WTC11 (cell line): ENCODE measurements at regions not wholly inside any gene's neighbourhood (a gene's known extent, or its start where the extent isn't known, plus 50 kb on each side); places are given as distances from the start of the nearest gene placed in this dataset.

Source experiments
- ATAC-seq: fragments of 200-7000 bp; cut with Tn5 transposase; 2 replicates; pipeline ENCODE4 v1.10.0; 2021; ENCODE audit warnings: mild to moderate bottlenecking, moderate library complexity
- CTCF ChIA-PET: fragments of 300-600 bp; sonication (Branson Sonifier 250); formaldehyde crosslinking; loops from one replicate; lab custom pipeline; 2021; ENCODE audit warnings: antibody characterized with exemption; lab: Charles Lee
- POLR2A ChIA-PET: fragments of 350-600 bp; sonication (Branson Sonifier 250); formaldehyde crosslinking; loops from one replicate; lab custom pipeline; 2021; ENCODE audit warnings: antibody characterized with exemption; lab: Charles Lee
- DNase-seq: peaks from one replicate; pipeline ENCODE4 v3.0.0; 2021; ENCODE audit warnings: low spot score
- H3K27ac Mint-ChIP-seq: 2 replicates; pipeline ENCODE4 v1.8.0; 2021; ENCODE audit warnings: mixed read lengths
- H3K27me3 Mint-ChIP-seq: 2 replicates; pipeline ENCODE4 v1.8.0; 2021; ENCODE audit warnings: low read depth, mild to moderate bottlenecking, moderate library complexity, mixed read lengths
- H3K36me3 Mint-ChIP-seq: 2 replicates; pipeline ENCODE4 v1.8.0; 2021; ENCODE audit warnings: mixed read lengths
- H3K4me1 Mint-ChIP-seq: 2 replicates; pipeline ENCODE4 v1.8.0; 2022; ENCODE audit warnings: mixed read lengths
- H3K4me3 Mint-ChIP-seq: 2 replicates; pipeline ENCODE4 v1.8.0; 2021; ENCODE audit warnings: mild to moderate bottlenecking, moderate library complexity, mixed read lengths
- H3K9me3 Mint-ChIP-seq: 2 replicates; pipeline ENCODE4 v1.8.0; 2021; ENCODE audit warnings: mixed read lengths
- ATF1 ChIP-seq: sonication (generic); formaldehyde crosslinking; IDR thresholded peaks from 2 replicates; pipeline ENCODE4 v1.8.1; 2023; ENCODE audit warnings: mild to moderate bottlenecking, moderate library complexity, missing genetic modification reagents
- ELF4 ChIP-seq: sonication (generic); formaldehyde crosslinking; IDR thresholded peaks from 2 replicates; pipeline ENCODE4 v1.8.1; 2022; ENCODE audit warnings: low read depth, mild to moderate bottlenecking, moderate library complexity, missing genetic modification reagents
- EMX1 ChIP-seq: fragments of 250-450 bp; sonication (Bioruptor Pico); IDR thresholded peaks from 2 replicates; pipeline ENCODE4 v1.8.0; 2021; ENCODE audit warnings: mild to moderate bottlenecking
- FOXP1 ChIP-seq: sonication (generic); formaldehyde crosslinking; IDR thresholded peaks from 2 replicates; pipeline ENCODE4 v1.8.0; 2022; ENCODE audit warnings: missing genetic modification reagents, mild to moderate bottlenecking, moderate library complexity, borderline replicate concordance
- GRHL2 ChIP-seq: fragments of 250-450 bp; sonication (Bioruptor Pico); IDR thresholded peaks from 2 replicates; pipeline ENCODE4 v1.8.0; 2022; ENCODE audit warnings: mild to moderate bottlenecking, moderate library complexity; ENCODE audit not compliant: insufficient replicate concordance, severe bottlenecking
- GTF2I ChIP-seq: fragments of 250-450 bp; sonication (Bioruptor Pico); conservative IDR thresholded peaks from 2 replicates; pipeline ENCODE4 v1.4.0; 2021; ENCODE audit warnings: mild to moderate bottlenecking
- HMGA2 ChIP-seq: fragments of 250-450 bp; sonication (Bioruptor Pico); IDR thresholded peaks from 2 replicates; pipeline ENCODE4 v1.4.0; 2021; ENCODE audit warnings: mild to moderate bottlenecking, moderate library complexity
- NR3C1 ChIP-seq: sonication (generic); formaldehyde crosslinking; conservative IDR thresholded peaks from 2 replicates; pipeline ENCODE4 v1.8.1; 2023; ENCODE audit warnings: low read depth, mild to moderate bottlenecking, missing genetic modification reagents
- RORB ChIP-seq: fragments of 250-450 bp; sonication (Bioruptor Pico); IDR thresholded peaks from 2 replicates; pipeline ENCODE4 v1.9.0; 2021; ENCODE audit warnings: mild to moderate bottlenecking
- SOX15 ChIP-seq: fragments of 250-450 bp; sonication (Bioruptor Pico); IDR thresholded peaks from 2 replicates; pipeline ENCODE4 v1.9.0; 2021; ENCODE audit warnings: mild to moderate bottlenecking
- TCF7 ChIP-seq: sonication (generic); formaldehyde crosslinking; IDR thresholded peaks from 2 replicates; pipeline ENCODE4 v1.8.0; 2022; ENCODE audit warnings: mild to moderate bottlenecking, low read depth, missing genetic modification reagents, moderate library complexity
- ZNF121 ChIP-seq: sonication (generic); formaldehyde crosslinking; IDR thresholded peaks from 2 replicates; pipeline ENCODE4 v1.8.0; 2023; ENCODE audit warnings: missing genetic modification reagents
- ZNF423 ChIP-seq: fragments of 250-450 bp; sonication (Bioruptor Pico); IDR thresholded peaks from 2 replicates; pipeline ENCODE4 v2.1.2; 2022; ENCODE audit warnings: mild to moderate bottlenecking, moderate library complexity
- TF ChIP-seq, protein P1 (sequence below): fragments of 250-450 bp; sonication (Bioruptor Pico); IDR thresholded peaks from 2 replicates; pipeline ENCODE4 v2.1.2; 2022; ENCODE audit warnings: mild to moderate bottlenecking, moderate library complexity
- TF ChIP-seq, protein P2 (sequence below): fragments of 250-450 bp; sonication (Bioruptor Pico); IDR thresholded peaks from 2 replicates; pipeline ENCODE4 v1.9.0; 2021; ENCODE audit warnings: mild to moderate bottlenecking
- TF ChIP-seq, protein P3 (sequence below): sonication (generic); formaldehyde crosslinking; IDR thresholded peaks from 2 replicates; pipeline ENCODE4 v1.8.1; 2023; ENCODE audit warnings: mild to moderate bottlenecking, missing genetic modification reagents, moderate library complexity
- TF ChIP-seq, protein P4 (sequence below): sonication (generic); formaldehyde crosslinking; IDR thresholded peaks from 2 replicates; pipeline ENCODE4 v1.8.1; 2022; ENCODE audit warnings: low read depth, missing genetic modification reagents, borderline replicate concordance
- TF ChIP-seq, protein P5 (sequence below): sonication (generic); formaldehyde crosslinking; IDR thresholded peaks from 2 replicates; pipeline ENCODE4 v1.8.1; 2023; ENCODE audit warnings: mild to moderate bottlenecking, missing genetic modification reagents, borderline replicate concordance
- TF ChIP-seq, protein P6 (sequence below): sonication (generic); formaldehyde crosslinking; IDR thresholded peaks from 2 replicates; pipeline ENCODE4 v1.8.1; 2023; ENCODE audit warnings: mild to moderate bottlenecking, missing genetic modification reagents, moderate library complexity

DNA sequence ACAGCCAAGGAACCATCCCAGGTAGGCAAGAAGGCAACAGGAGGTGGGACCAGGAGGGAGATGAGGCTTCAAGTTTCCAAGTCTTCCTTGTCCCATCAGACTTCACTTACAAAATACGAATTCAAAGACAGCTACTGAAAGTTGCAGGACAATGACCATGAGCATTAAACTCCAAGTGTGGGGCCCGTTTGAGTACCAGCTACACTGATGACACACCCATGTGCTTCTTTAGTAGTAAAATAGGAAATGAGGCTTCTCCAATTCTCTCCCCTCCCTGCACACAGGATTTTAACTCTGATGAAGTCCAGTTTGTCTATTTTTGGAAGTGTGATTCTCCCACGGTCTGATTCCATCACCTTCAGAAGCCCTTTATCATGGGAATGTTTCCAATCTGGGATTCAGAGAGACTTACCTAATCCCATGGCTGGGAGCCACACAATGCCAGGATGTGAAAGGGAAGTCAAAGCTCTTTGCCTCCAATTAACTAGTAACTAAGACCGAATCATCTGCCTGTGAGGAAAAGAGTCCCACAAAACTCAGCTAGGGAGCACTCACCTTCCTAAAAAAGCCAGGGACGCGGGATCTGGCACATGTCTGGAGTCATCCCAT, 222.8 kb upstream of the MSX2 start:
- CTCF ChIA-PET, result no interaction called here
- Mint-ChIP-seq H3K27ac (no peak overlapping the region), H3K4me3 (no peak overlapping the region), H3K36me3 (peaks cover 28% of the 10 kb centered on the region), H3K4me1 (no peaks in the 10 kb centered on the region), H3K27me3 (peaks cover 6% of the 10 kb centered on the region), H3K9me3 (peaks cover 56% of the 10 kb centered on the region)
- POLR2A ChIA-PET, result no interaction called here
- ATAC-seq, result no peak
- no peak for DNase-seq
- TF ChIP-seq TCF7 (CRISPR knock-in tag) (no peak), FOXP1 (CRISPR knock-in tag) (no peak), NR3C1 (CRISPR knock-in tag) (no peak), RORB (CRISPR knock-in tag) (no peak), ELF4 (no peak), SOX15 (CRISPR knock-in tag) (no peak), ZNF423 (CRISPR knock-in tag) (no peak), GTF2I (no peak), ZNF121 (CRISPR knock-in tag) (no peak), ATF1 (no peak)
- TF ChIP-seq, protein P1, sequence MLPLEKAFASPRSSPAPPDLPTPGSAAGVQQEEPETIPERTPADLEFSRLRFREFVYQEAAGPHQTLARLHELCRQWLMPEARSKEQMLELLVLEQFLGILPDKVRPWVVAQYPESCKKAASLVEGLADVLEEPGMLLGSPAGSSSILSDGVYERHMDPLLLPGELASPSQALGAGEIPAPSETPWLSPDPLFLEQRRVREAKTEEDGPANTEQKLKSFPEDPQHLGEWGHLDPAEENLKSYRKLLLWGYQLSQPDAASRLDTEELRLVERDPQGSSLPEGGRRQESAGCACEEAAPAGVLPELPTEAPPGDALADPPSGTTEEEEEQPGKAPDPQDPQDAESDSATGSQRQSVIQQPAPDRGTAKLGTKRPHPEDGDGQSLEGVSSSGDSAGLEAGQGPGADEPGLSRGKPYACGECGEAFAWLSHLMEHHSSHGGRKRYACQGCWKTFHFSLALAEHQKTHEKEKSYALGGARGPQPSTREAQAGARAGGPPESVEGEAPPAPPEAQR (CRISPR knock-in tag), result no peak
- TF ChIP-seq, protein P2, sequence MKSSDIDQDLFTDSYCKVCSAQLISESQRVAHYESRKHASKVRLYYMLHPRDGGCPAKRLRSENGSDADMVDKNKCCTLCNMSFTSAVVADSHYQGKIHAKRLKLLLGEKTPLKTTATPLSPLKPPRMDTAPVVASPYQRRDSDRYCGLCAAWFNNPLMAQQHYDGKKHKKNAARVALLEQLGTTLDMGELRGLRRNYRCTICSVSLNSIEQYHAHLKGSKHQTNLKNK, result no peak
- TF ChIP-seq, protein P3, sequence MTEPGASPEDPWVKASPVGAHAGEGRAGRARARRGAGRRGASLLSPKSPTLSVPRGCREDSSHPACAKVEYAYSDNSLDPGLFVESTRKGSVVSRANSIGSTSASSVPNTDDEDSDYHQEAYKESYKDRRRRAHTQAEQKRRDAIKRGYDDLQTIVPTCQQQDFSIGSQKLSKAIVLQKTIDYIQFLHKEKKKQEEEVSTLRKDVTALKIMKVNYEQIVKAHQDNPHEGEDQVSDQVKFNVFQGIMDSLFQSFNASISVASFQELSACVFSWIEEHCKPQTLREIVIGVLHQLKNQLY (CRISPR knock-in tag), result no peak

DNA sequence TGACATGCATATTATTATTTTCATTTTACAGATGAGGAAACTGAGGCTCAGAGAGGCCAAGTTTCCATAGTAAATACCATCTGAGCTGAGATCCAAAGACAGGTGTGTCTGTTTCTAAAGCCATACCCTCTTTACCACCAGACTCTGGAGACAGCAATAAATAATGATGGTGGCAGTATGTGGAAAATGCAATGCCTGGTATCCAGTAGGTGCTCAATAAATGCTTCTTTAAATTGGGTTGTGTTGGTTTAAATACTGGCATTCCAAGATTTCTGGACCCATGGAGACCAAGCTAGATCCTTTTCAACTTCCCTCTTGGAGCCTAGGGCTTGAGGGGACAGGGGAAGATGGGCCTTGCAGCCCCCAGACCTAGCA, 221.3 kb upstream of the MSX2 start:
- CTCF ChIA-PET, result interaction anchor here (1.1 kb wide), 1 partner anchor 39 kb away, joined by 3 read pairs; no protein-coding TSS in a partner anchor
- POLR2A ChIA-PET, result no interaction called here

More for the DNA sequence above, 221.3 kb upstream of the MSX2 start:
- ATAC-seq (no peak), DNase-seq (no peak)
- H3K4me1 Mint-ChIP-seq, result no peaks in the 10 kb centered on the region
- no peak overlapping the region for H3K27ac Mint-ChIP-seq
- H3K9me3 Mint-ChIP-seq, result peaks cover 44% of the 10 kb centered on the region
- no peak overlapping the region for H3K4me3 Mint-ChIP-seq
- TF ChIP-seq GRHL2, result no peak
- no peak for TF ChIP-seq HMGA2 (CRISPR knock-in tag)
- TF ChIP-seq ATF1, result no peak
- TF ChIP-seq, protein P4, sequence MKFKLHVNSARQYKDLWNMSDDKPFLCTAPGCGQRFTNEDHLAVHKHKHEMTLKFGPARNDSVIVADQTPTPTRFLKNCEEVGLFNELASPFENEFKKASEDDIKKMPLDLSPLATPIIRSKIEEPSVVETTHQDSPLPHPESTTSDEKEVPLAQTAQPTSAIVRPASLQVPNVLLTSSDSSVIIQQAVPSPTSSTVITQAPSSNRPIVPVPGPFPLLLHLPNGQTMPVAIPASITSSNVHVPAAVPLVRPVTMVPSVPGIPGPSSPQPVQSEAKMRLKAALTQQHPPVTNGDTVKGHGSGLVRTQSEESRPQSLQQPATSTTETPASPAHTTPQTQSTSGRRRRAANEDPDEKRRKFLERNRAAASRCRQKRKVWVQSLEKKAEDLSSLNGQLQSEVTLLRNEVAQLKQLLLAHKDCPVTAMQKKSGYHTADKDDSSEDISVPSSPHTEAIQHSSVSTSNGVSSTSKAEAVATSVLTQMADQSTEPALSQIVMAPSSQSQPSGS (CRISPR knock-in tag), result no peak
- TF ChIP-seq, protein P3 (CRISPR knock-in tag), result no peak
- TF ChIP-seq, protein P5, sequence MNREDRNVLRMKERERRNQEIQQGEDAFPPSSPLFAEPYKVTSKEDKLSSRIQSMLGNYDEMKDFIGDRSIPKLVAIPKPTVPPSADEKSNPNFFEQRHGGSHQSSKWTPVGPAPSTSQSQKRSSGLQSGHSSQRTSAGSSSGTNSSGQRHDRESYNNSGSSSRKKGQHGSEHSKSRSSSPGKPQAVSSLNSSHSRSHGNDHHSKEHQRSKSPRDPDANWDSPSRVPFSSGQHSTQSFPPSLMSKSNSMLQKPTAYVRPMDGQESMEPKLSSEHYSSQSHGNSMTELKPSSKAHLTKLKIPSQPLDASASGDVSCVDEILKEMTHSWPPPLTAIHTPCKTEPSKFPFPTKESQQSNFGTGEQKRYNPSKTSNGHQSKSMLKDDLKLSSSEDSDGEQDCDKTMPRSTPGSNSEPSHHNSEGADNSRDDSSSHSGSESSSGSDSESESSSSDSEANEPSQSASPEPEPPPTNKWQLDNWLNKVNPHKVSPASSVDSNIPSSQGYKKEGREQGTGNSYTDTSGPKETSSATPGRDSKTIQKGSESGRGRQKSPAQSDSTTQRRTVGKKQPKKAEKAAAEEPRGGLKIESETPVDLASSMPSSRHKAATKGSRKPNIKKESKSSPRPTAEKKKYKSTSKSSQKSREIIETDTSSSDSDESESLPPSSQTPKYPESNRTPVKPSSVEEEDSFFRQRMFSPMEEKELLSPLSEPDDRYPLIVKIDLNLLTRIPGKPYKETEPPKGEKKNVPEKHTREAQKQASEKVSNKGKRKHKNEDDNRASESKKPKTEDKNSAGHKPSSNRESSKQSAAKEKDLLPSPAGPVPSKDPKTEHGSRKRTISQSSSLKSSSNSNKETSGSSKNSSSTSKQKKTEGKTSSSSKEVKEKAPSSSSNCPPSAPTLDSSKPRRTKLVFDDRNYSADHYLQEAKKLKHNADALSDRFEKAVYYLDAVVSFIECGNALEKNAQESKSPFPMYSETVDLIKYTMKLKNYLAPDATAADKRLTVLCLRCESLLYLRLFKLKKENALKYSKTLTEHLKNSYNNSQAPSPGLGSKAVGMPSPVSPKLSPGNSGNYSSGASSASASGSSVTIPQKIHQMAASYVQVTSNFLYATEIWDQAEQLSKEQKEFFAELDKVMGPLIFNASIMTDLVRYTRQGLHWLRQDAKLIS (CRISPR knock-in tag), result no peak
- TF ChIP-seq, protein P6, sequence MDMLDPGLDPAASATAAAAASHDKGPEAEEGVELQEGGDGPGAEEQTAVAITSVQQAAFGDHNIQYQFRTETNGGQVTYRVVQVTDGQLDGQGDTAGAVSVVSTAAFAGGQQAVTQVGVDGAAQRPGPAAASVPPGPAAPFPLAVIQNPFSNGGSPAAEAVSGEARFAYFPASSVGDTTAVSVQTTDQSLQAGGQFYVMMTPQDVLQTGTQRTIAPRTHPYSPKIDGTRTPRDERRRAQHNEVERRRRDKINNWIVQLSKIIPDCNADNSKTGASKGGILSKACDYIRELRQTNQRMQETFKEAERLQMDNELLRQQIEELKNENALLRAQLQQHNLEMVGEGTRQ (CRISPR knock-in tag), result no peak
- no peak for TF ChIP-seq NR3C1 (CRISPR knock-in tag)
- TF ChIP-seq EMX1 (CRISPR knock-in tag), result no peak
- peaks cover 6% of the 10 kb centered on the region for H3K27me3 Mint-ChIP-seq
- peaks cover 22% of the 10 kb centered on the region for H3K36me3 Mint-ChIP-seq
